Fibroblast of lung (primary cell): ENCODE measurements at regions not wholly inside any gene's neighbourhood (a gene's known extent, or its start where the extent isn't known, plus 50 kb on each side); places are given as distances from the start of the nearest gene placed in this dataset.

Source experiments
- DNase-seq, 2 donors: peaks; one replicate each; pipeline versions ENCODE4 v3.0.0 to v3.0.0-alpha.2; 2010; ENCODE audit warnings: low read depth in 2 of 2
- H2AFZ ChIP-seq: 2 replicates; pipeline ENCODE4 v1.5.1; 2012; ENCODE audit warnings: low read length, control low read depth, inconsistent platforms
- H3K27ac ChIP-seq: 2 replicates; pipeline ENCODE4 v1.5.1; 2011; ENCODE audit warnings: low read length, control low read depth; ENCODE audit not compliant: insufficient read depth
- H3K27me3 ChIP-seq: 2 replicates; pipeline ENCODE4 v1.5.1; 2011; ENCODE audit warnings: mild to moderate bottlenecking, low read length; ENCODE audit not compliant: control insufficient read depth, insufficient read depth
- H3K36me3 ChIP-seq: 2 replicates; pipeline ENCODE4 v1.5.1; 2011; ENCODE audit warnings: low read length; ENCODE audit not compliant: control insufficient read depth, insufficient read depth
- H3K4me1 ChIP-seq: 2 replicates; pipeline ENCODE4 v1.5.1; 2011; ENCODE audit warnings: low read length; ENCODE audit not compliant: control insufficient read depth, insufficient read depth; ENCODE audit errors: extremely low read depth
- H3K4me2 ChIP-seq: 2 replicates; pipeline ENCODE4 v1.5.1; 2011; ENCODE audit warnings: low read length, control low read depth; ENCODE audit not compliant: insufficient read depth; ENCODE audit errors: extremely low read depth
- H3K4me3 ChIP-seq, 4 experiments: fragments of 200-600 bp in 1 of 4; sonication (generic) in 1 of 4; replicated peaks in 1 of 4; 2 replicates each; pipeline ENCODE4 v1.5.1; 2011 to 2016; ENCODE audit warnings: low read length in 4 of 4, low read depth in 3 of 4, mild to moderate bottlenecking in 3 of 4, control low read depth in 2 of 4, inconsistent platforms in 1 of 4, mixed read lengths in 1 of 4; ENCODE audit not compliant: insufficient read depth in 1 of 4; ENCODE audit errors: control extremely low read depth in 1 of 4
- H3K79me2 ChIP-seq: 2 replicates; pipeline ENCODE4 v1.5.1; 2012; ENCODE audit warnings: mild to moderate bottlenecking, low read length, inconsistent platforms; ENCODE audit not compliant: control insufficient read depth, insufficient read depth
- H3K9ac ChIP-seq: 2 replicates; pipeline ENCODE4 v1.5.1; 2011; ENCODE audit warnings: mild to moderate bottlenecking, low read length, control low read depth; ENCODE audit not compliant: insufficient read depth
- H3K9me3 ChIP-seq: 2 replicates; pipeline ENCODE4 v1.5.1; 2012; ENCODE audit warnings: low read depth, low read length; ENCODE audit not compliant: control insufficient read depth, insufficient read depth
- H4K20me1 ChIP-seq: 2 replicates; pipeline ENCODE4 v1.5.1; 2011; ENCODE audit warnings: low read length; ENCODE audit not compliant: control insufficient read depth, insufficient read depth; ENCODE audit errors: extremely low read depth
- EZH2 ChIP-seq: IDR thresholded peaks from 2 replicates; pipeline ENCODE4 v1.5.1; 2012; ENCODE audit warnings: low read length, control low read depth, mild to moderate bottlenecking; ENCODE audit errors: missing control alignments
- TF ChIP-seq, protein P1 (sequence below), 2 donors: IDR thresholded peaks in 1 of 2; conservative IDR thresholded peaks in 1 of 2; 1 replicate in 1 of 2; 2 replicates in 1 of 2; pipeline ENCODE4 v1.5.1; 2011 to 2012; ENCODE audit warnings: low read length in 2 of 2, control low read depth in 1 of 2, inconsistent platforms in 1 of 2, low read depth in 1 of 2, mild to moderate bottlenecking in 1 of 2

DNA sequence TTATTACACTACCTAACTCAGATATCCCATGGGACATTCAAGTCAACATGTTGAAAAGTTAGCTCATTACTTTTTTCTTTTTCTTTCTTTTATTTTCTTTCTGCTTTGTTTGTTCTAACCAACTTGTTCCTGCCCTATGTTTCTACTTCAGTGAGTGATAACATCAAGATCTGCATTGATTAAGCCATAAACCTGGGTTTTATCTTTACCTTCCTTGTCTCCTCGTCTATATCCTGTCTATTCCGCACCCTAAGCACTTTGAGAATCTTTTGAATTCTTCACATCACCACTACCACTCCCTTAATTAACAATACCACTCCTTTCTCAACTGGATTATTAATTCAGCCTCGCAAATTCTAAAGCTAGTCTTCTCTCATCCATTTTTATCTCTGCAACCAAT lies 81.9 kb upstream of the AVPR1A start:
- Histone ChIP-seq H3K9ac (no peak overlapping the region), H3K4me1 (no peaks in the 10 kb centered on the region), H2AFZ (no peak overlapping the region), H3K79me2 (no peaks in the 10 kb centered on the region), H3K9me3 (no peaks in the 10 kb centered on the region), H4K20me1 (no peaks in the 10 kb centered on the region), H3K27ac (no peak overlapping the region), H3K4me2 (no peak overlapping the region), H3K27me3 (no peaks in the 10 kb centered on the region), H3K4me3 (no peak overlapping the region), H3K36me3 (no peaks in the 10 kb centered on the region)
- no peak for DNase-seq
- TF ChIP-seq, protein P1, sequence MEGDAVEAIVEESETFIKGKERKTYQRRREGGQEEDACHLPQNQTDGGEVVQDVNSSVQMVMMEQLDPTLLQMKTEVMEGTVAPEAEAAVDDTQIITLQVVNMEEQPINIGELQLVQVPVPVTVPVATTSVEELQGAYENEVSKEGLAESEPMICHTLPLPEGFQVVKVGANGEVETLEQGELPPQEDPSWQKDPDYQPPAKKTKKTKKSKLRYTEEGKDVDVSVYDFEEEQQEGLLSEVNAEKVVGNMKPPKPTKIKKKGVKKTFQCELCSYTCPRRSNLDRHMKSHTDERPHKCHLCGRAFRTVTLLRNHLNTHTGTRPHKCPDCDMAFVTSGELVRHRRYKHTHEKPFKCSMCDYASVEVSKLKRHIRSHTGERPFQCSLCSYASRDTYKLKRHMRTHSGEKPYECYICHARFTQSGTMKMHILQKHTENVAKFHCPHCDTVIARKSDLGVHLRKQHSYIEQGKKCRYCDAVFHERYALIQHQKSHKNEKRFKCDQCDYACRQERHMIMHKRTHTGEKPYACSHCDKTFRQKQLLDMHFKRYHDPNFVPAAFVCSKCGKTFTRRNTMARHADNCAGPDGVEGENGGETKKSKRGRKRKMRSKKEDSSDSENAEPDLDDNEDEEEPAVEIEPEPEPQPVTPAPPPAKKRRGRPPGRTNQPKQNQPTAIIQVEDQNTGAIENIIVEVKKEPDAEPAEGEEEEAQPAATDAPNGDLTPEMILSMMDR (conservative IDR thresholded peaks at IDR 0.05 in 1 of 2, IDR thresholded peaks at IDR 0.05 in 1 of 2; ENCODE audit: low read depth in 1 of 2, low read length in 2 of 2), result no peak
- no peak for TF ChIP-seq EZH2

DNA sequence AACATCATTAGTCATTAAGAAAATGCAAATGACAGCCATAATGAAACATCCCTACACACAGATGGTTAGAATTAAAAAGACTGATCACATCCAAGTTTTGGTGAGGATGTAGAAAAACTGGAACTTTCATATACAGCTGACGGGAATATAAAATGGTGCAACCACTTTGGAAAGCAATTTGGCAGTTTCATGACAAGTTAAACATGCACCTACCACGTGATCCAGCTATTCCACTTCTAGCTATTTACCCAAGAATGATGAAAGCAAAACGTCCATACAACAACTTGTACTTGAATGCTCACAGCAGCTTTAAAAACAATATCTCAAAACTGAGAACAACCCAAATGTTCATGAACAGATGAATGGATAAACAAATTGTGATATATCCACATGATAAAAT lies 77.9 kb upstream of the AVPR1A start:
- H3K4me2 ChIP-seq, result no peak overlapping the region
- H3K79me2 ChIP-seq, result no peaks in the 10 kb centered on the region
- no peaks in the 10 kb centered on the region for H3K9me3 ChIP-seq
- no peaks in the 10 kb centered on the region for H4K20me1 ChIP-seq
- no peak overlapping the region for H2AFZ ChIP-seq
- TF ChIP-seq, protein P1 (conservative IDR thresholded peaks at IDR 0.05 in 1 of 2, IDR thresholded peaks at IDR 0.05 in 1 of 2; ENCODE audit: low read depth in 1 of 2, low read length in 2 of 2), result no peak
- TF ChIP-seq EZH2, result no peak
- no peaks in the 10 kb centered on the region for H3K4me1 ChIP-seq
- DNase-seq, result no peak
- no peak overlapping the region for H3K4me3 ChIP-seq
- H3K27ac ChIP-seq, result no peak overlapping the region
- H3K27me3 ChIP-seq, result no peaks in the 10 kb centered on the region
- H3K9ac ChIP-seq, result no peak overlapping the region
- no peaks in the 10 kb centered on the region for H3K36me3 ChIP-seq

DNA sequence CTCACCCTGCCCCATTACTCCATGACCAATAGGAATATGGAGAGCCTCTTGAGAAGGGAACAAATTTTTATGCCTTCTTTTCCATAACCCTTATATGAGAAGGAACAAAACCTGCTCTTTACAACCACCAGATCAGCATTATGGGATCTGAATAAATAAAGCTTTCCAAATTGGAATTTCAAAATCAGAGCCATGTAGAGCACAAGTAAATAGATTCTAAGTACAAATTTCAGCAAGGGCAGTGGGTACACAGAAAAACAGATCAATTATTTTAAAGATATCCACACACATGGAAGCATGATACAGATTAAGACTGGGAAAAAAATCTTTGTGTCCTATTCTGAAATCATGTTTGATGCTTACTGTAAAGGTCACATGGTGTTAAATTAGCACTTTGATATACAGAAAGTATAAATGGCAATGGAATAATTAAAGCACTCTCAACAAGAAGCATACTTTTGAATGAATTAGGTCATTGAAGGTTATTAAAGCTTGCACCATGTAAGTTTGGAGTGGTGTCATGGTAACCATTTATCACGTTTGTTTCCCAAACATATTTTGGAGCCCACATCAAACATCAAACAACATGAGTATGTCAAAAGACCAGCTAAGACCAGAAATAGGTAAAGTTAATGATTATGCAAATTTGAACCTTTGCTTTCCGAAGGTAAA lies 75.9 kb upstream of the AVPR1A start:
- no peak overlapping the region for H3K27ac ChIP-seq
- H4K20me1 ChIP-seq, result no peaks in the 10 kb centered on the region
- H3K4me3 ChIP-seq, result no peak overlapping the region
- no peak for DNase-seq
- H3K79me2 ChIP-seq, result no peaks in the 10 kb centered on the region
- no peak overlapping the region for H2AFZ ChIP-seq
- no peaks in the 10 kb centered on the region for H3K9me3 ChIP-seq
- H3K4me2 ChIP-seq, result no peak overlapping the region
- H3K4me1 ChIP-seq, result no peaks in the 10 kb centered on the region
- no peaks in the 10 kb centered on the region for H3K27me3 ChIP-seq
- H3K9ac ChIP-seq, result no peak overlapping the region
- H3K36me3 ChIP-seq, result no peaks in the 10 kb centered on the region
- TF ChIP-seq EZH2, result no peak
- TF ChIP-seq, protein P1 (conservative IDR thresholded peaks at IDR 0.05 in 1 of 2, IDR thresholded peaks at IDR 0.05 in 1 of 2; ENCODE audit: low read depth in 1 of 2, low read length in 2 of 2), result no peak
